ENCODE measurements at regions not wholly inside any gene's neighbourhood (a gene's known extent, or its start where the extent isn't known, plus 50 kb on each side); places are given as distances from the start of the nearest gene placed in this dataset.

DNA sequence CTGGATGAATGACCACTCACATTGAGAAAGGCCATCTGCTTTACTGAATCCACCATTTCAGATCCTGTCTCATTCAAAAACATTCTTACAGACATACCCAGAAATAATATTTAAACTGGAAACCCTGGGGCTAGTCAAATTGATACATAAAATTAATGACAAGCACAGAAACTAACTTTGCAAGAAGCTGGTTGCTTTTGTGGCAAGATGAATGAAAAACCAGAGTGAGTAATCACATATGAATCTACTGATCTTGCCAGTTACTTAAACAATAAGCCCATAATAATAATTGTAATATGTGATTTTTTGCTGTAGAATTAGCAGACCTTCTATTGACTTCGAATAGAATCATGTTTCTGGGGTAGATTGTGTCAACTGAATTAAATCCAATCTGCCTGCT is 235.1 kb downstream of the PPARGC1A start:
- no peak for DNase-seq

DNA sequence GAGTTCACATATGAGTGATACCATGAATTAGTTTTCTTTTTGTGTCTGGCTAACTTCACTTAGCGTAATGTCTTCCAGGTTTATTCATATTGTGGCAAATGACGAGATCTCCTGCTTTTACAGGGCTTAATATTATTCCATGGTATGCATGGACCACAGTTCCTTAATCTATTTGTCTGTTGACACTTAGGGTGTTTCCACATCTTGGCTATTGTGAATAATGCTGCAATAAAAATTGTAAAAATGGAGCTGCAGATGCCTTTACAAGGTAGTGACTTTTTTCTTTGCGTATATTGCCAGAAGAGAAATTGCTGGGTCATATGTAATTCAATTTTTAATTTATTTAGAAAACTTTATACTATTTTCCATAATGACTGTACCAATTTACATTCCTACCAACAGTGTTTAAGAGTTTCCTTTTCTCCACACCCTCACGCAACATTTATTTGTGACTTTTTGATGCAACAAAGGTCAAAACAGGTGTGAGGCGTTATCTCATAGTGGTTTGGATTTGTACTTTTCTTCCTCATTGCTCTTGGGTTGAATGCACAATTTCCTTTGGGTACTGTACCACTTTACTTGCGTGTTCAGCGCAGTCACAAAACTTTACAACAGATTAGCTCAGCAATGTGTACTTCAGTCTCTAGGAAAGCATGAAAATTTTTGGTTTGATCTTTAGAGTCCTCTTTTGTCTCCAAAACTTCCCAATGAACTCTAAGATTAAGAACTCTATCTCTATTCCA is 240.8 kb downstream of the PPARGC1A start:
- DNase-seq = no peak

DNA sequence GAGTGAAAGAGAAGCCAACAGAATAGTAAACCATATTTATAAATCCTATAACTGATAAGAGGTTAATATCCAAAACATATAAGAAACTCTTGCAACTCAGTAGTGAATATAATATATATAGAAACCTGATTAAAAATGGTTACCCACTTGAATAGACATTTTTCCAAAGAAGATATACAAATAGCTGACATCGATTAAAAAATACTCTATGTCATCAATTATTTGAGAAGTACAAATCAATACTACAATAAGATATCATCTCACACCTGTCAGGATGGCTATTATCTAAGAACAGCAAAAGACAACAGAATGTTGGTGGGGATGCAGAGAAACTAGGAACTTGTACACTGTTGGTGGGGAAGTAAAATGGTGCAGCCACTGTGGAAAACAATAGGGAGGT is 254.4 kb downstream of the PPARGC1A start:
- no peak for DNase-seq

DNA sequence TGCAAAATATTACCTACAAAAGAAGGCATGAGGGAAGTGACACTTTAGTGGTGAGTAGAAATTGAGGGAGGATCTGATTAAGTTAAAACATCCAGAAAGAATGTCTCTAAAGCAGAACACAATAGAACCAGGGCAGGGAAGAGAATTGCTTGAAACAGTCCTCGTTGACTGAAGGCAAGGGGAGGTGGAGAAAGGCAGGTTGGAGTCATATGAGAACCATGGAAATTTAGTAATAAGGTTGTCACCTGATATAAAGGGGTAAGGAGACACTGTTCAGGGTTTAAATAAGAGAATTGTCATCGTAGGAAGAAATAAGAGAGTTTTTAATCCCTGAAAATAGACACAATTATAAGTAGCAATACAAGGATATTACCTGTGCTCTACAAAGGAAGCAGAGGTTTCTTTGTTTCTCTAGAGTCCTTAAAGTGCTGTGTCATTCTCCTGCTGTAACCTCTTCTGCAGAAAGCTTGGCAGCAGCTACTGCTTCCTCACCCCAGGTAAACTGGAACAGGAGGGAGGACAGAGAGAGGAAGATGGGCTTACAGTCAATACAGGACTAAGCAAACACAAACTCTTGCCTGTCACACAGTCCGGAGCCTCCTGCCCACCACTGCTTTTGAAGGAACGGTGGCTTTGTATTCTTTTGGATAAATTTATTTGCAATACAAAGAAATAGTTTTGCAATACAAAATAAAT is 258.4 kb downstream of the PPARGC1A start:
- DNase-seq = no peak

DNA sequence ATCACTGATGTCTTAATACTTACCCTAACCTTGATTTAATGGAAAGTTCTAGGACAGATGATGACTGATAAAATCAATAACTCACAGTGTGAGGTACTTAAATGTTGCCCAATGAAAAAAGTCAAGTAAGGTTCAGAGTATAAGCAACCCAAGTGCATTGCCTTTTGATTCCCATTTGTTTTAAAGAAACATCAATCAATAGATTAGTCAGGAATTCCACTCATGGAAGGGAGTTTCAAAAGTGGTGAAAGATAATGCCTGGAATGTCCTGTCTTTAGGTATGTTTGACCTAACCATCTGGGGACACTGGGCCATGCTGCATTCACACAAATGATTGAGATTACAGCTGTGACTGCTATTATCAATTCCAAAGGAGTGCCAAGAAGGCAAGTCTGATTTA is 259.7 kb downstream of the PPARGC1A start:
- no peak for DNase-seq

DNA sequence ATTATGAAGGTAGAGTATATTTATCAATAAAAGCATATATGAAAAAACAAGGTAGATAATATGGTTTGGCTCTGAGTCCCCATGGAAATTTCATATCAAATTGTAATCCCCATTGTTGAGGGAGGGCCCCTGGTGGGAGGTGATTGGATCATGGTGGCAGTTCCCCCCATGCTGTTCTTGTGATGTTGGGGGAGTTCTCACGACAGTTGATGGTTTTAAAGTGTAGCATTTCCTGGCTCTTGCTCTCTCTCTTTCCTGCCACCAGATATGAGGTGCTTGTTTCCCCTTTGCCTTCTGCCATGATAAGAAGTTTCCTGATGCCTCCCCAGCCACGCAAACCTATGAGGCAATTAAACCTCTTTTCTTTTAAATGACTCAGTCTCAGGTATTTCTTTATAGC is 260.4 kb downstream of the PPARGC1A start:
- no peak for DNase-seq

DNA sequence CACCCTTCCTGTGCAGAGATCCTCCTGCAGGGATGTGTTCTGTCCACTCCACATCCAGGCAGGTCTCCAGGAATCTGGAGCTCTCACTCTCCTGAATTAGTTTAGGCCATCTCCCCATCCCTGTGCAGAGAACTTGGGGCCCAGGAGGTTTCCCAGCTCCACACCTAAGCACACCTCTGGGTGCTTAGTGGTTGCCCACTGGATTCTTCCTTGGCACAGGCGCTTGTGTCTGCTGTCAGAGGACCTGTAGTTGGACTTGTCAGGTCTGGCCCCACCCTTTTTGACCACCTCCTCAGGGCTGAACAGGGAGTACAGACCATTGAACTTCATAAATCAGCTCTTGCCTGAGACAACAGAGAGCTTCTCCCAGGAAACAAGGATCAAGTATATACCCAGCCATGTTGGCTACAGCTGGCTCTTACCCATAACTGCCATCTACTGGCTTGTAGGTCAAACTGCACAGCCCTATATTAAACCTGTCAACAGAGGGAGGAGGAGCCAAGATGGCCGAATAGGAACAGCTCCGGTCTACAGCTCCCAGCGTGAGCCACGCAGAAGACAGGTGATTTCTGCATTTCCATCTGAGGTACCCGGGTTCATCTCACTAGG is 275.5 kb downstream of the PPARGC1A start:
- peak; percentile 51 for DNase-seq

DNA sequence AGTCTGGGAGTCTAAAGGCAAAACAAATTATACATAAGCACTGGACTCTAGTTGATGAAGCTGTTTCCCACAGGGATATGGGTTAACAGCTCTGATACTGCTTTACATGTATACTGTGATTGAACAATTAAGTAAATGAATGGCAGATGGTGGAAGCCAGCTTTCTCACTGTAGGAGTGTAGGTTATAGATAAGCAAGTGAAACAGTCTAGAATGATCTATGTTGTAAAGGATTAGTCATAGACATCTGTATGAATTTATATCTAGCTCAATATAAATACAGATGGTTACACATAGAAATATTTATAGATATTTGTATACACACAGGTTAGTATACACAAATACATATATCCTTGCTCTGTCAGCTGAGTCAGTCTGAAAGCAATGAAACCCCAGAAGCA is 276.1 kb downstream of the PPARGC1A start:
- no peak for DNase-seq

DNA sequence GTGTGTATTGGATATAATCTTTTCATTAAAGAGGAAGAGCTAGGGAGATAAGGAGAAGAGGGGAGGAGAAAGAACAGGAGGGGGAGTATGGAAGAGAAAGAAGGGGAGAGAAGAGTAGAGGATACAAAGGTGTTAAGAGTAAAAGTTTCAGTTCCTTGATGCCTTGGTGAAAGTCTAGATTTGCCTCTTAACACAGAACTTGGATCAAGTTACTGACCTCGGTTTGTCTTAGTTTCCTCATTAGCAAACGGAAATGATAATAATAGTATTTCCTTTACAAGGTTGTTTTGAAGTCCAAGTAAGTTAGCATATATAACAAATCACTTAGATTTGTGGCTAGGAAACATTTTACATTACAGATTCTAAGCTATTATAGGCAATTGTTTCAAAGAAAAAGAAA is 287.1 kb downstream of the PPARGC1A start:
- DNase-seq = no peak

DNA sequence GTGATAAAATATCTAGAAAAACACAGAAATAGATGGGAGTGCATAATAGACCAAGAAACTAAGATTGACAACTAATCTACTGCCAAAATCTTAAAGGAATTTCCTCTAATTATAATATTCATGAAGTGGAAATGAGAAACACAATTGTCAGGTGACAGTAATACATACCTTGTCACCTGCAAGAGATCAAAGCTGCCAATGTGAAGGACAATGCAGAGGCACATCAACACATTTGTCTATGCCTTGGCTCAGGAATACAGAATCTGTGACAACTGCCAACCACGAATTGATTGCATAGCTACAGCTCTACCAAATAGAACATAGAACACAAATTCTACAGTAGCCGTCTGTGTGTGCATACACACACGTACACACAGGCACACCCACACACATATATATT is 295.7 kb downstream of the PPARGC1A start:
- DNase-seq = no peak

DNA sequence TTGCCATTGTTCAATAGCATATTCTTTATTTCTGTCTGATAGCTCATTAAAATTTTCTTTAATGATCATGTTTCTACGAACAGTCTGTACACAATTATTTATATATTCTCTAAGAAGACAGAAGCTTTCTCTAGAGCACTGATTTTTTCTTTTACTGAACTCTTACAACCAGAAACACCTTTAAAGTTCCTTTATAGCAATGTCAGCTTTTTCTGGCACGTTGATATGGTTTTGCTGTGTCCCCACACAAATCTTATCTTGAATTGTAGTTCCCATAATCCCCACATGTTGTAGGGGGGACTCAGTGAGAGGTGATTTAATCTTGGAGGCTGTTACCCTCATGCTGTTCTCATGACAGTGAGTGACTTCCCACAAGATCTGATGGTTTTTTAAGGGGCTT is 299.4 kb downstream of the PPARGC1A start:
- no peak for DNase-seq

DNA sequence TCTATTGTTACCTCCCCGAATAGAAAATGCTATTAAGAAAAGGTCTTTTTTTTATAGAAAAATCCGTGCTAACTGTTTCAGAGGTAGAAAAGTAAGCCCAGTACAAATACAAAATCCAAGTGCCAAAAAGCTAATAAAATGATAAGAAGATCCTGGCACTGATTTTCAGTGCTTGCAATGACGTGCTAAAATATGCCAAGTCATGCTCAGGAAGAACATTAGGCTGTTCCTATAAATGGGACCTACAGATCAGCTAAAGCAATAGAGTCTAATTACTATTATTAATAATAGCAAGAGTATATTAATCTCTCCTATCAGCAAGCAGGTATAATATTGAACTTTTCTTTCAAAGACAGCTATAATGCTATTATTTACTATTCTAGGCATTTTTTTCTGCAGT is 305.8 kb downstream of the PPARGC1A start:
- no peak for DNase-seq

DNA sequence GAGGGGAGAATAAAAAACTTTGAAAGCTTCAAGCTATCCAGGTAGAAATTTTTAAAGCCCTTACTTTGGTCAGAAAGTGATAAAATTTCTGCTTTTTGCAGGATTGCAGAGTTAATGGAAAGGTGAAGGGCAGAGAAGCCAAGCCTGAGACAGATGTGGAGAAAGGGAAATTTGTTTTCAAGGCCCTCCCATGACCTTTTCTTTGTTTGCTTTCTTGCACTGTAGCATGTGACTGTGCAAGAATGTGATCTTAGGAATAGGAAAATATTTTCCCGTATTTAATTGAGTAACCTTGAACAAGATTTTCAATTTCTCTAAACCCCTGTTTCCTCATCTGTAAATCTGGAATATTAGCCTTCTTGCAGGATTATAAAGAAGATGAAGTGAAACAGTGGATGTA is 307.2 kb downstream of the PPARGC1A start:
- no peak for DNase-seq

DNA sequence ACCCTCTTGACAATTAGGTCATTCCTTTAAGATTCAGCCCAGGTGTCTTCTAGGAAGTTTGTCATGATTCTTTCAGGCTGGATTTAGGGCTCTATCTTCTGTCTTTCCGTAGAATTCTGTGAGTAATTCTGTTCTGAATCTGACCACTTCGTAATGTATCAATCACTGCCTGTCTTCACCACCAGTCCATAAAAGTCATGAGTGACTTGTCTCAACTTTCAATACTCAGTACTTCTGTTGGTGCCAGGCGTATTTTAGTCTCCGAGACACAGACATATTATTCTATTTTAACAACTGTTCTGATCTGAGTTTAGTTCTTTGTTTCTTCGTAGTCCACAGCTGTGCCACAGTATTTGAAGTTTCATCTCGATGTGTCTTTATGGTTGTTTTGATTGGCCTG is 310.7 kb downstream of the PPARGC1A start:
- no peak for DNase-seq

DNA sequence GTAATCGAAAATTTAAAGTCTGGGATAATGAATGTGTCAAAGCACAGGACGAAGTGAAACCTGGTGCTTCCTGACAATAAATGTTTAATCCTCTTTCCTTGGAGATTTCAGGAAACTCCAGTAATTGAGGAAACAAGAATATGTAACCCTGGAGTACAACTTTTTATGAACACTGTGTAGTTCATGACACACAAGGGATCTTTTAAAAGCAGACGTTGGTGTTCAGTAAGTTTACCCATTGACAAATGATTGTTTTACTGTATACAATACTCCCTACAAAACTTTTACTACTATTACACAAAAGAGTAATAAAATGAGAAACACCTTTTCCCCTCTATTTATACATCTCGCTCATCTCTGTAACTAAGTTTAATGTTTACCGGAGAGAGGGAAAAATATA is 312.4 kb downstream of the PPARGC1A start:
- DNase-seq = no peak

DNA sequence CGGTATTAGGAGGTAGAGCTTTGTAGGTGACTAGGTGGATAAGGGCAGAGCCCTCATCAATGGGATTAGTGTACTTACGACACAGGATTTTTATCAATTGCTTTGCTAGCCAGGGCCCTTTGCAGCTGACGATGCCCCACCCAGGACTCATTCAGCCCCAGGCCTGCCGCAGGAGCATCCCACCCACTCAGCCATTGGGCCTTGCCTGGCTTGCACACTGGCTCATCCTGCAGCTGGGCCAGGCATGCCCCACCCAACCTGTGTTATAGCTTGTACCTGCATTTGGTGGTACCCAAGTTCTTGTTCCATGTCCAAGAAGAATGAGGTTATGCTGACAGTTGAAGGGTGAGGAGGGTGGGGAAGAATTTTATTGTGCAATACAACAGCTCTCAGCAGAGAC is 317.5 kb downstream of the PPARGC1A start:
- DNase-seq = no peak

DNA sequence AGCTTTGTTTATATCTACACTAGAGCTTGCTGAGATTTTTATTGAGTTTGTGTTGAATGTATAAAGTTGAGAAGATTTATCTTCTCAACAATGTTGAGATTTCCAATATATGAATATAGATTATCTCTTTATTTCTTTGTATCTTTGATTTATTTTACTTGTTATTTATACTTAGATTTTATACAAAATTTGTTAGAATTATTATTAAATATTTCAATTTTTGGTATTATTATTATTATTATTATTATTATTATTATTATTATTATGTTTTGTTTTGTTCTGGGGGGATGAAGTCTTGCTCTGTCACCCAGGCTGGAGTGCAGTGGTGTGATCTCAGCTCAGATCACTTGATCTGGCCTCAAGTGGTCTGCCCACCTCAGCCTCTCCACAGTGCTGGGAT is 322.5 kb downstream of the PPARGC1A start:
- no peak for DNase-seq

DNA sequence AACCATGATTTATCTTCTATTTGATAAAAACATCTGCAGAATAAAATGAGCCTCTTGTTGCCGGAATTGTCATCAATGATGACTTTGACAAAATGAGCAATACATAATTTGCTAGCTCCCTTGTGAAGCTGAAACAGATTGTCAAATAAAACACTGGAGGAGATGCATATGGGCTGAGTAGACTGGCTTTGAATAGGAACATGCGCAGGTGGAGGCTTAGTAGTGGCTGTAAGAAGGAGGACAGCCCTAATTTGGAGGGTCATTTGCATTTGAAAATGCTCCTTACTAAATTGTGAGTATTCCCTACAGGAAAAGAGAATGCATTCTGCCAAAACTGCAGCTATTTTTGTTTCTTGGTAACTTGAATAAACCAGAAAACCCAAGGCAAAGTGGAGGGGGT is 329.1 kb downstream of the PPARGC1A start:
- no peak for DNase-seq

DNA sequence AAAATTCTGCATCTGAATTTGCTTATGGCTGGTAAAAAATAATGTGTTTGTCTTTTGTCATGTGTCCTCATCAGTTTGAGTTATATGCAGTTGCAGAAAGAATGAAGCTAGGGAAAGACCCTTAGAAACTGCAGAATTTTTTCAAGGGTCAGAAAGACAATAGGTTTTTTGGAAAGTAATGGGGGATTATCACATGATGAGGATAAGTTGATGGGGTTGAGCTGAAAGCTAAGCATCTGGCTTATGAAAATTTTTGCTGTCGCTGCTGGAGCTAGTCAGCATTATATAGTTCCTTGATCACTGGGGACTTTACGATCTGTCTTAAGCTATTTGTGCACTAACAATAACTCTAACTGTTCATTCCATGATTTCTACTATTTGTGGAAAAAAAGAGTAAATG is 331.7 kb downstream of the PPARGC1A start:
- no peak for DNase-seq

DNA sequence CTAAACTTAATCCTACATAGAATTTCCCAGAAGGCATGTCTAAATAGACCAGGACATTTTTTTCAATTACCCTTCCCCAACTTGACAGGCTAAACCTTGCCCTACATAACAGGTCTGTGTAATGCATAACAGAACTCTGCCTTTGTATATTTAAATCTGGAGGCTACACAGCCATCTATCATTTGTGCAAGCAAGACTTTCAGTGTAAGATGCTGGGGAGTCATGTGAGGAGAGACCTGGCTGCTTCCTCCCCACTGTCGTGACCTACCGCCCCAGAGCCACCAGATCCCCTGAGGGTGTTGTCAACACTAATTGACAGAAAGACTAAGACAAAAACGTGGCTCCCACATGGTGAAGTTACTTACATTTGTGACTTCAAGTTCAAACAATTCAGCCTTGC is 342.2 kb downstream of the PPARGC1A start:
- no peak for DNase-seq

DNA sequence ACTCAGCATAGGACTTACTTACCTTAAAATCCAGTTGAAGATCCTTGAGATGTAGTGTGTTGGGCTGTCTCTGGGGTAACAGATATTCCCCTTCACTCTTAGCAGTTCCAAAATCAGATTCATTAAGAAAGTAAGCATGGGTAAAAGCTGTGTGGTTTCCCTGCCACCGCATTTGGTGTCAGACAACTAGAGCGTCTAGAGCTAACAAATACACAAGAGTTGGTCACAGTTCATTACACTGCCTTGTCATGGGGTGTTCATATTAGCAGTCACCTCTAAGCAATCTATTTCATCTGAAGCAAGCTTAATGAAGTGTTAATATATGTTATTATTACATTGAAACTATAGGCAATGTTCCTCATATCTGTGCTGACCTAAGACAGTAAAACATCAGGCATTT is 342.8 kb downstream of the PPARGC1A start:
- no peak for DNase-seq

DNA sequence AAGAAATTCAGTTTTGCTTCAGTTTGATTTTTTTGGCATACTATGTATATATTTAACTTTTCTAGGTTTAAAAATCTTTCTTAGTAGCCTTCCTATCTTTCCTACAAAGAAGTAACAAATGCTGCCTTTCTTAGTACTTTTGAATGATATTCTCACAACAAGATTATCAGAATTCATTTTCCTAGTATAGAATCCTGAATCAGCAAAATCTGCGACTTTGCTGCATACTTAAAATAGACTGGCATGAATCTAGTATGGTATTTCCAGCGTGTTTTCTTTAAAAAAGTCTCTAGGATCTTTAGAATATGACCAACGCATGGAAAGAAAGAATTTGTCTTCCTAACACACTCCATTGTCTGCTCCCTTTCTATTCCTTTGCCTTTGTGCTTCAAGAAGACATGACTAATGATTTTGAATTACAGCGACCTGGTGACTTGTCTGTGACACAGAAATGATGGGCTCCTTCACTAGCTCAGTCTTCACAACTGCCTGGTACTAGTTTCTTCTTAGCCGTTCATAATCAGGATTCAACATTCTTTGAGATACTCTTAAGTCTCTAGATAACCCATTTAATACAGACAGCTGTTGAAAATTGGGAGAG is 349.8 kb downstream of the PPARGC1A start:
- no peak for DNase-seq

DNA sequence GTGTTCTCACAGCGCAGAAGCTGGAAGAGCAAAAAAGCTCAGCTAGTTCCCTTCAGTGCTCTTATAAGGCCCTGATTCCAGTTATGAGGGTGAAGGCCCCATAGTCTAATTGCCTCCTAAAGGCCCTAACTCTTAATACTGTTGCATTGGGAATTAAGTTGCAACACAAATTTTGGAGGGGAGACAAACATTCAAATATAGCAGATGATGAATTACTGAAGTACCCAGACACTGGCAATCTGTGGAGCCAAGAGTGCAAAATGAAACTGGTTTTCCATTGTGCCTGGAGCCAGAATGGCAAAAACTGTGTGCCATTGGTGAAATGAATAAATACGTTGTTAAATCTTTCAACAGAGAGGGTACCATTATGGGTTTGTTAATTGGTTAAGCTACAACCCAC is 356.0 kb downstream of the PPARGC1A start:
- DNase-seq = no peak

DNA sequence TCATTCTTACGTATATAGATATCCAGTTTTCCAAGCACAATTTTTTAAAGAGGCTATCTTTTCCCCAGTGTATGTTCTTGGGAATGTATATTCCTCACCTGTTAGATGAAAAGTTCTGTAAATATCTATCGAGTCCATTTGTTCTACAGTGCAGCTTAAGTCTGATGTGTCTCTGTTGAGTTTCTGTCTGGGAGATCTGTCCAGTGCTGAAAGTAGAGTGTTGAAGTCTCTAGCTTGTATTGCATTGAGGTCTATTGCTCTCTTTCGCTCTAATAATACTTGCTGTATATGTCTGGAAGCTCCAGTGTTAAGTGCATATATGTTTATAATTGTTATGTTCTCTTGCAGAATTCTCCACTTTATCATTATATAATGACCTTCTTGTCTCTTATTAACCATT is 373.1 kb downstream of the PPARGC1A start:
- DNase-seq = no peak
